ENCODE measurements at regions not wholly inside any gene's neighbourhood (a gene's known extent, or its start where the extent isn't known, plus 50 kb on each side); places are given as distances from the start of the nearest gene placed in this dataset.

- ChIA-PET CTCF (no interaction called here), POLR2A (no interaction called here)
- Mint-ChIP-seq H3K9me3 (peaks cover 3% of the 10 kb centered on the region), H3K36me3 (ENCODE audit: low read depth) (no peaks in the 10 kb centered on the region), H3K27me3 (no peaks in the 10 kb centered on the region), H3K4me3 (no peak overlapping the region), H3K27ac (no peak overlapping the region), H3K4me1 (no peaks in the 10 kb centered on the region)
- DNase-seq, result no peak
Observed at GRCh38 chr15:26358708-26359107, 414.2 kb downstream of the GABRB3 start.

- no peak overlapping the region for H3K27ac Mint-ChIP-seq
- peaks cover 4% of the 10 kb centered on the region for H3K9me3 Mint-ChIP-seq
- H3K36me3 Mint-ChIP-seq (ENCODE audit: low read depth), result no peaks in the 10 kb centered on the region
- H3K27me3 Mint-ChIP-seq, result no peaks in the 10 kb centered on the region
- ChIA-PET POLR2A (no interaction called here), CTCF (no interaction called here)
- no peaks in the 10 kb centered on the region for H3K4me1 Mint-ChIP-seq
- no peak for DNase-seq
- no peak overlapping the region for H3K4me3 Mint-ChIP-seq
Observed at GRCh38 chr15:26357653-26358052, 415.2 kb downstream of the GABRB3 start.

DNA sequence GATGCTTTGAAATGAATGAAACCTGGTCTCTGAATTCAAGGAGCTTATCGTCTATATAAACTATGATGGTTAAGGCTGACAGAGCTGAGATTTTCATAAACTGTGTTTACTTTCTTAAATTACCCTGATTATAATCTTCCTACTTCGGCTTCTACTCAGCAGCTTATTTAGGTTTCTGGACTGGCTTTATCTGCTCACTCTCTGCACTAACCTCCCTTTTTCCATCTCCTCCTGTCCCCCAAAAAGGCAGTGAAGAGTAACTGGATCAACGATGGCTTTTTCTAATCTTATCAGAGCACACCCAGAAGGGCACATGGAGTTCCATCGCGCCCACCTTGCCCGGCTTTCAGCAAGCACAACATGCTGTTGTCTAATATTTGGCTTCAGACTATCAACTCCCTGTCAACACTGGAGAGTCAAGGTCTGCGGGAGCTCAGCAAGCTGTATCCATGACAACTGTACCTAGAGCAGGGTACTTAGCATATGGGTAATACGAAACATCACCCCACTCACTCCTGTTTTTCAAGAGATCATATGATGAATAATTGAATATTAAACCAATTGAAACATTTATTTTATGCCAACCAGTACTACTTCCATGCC lies 417.3 kb downstream of the GABRB3 start:
- CTCF ChIA-PET, result no interaction called here
- no peak for DNase-seq
- H3K9me3 Mint-ChIP-seq, result peaks cover 4% of the 10 kb centered on the region
- H3K27me3 Mint-ChIP-seq, result no peaks in the 10 kb centered on the region
- H3K4me3 Mint-ChIP-seq, result no peak overlapping the region
- no peaks in the 10 kb centered on the region for H3K36me3 Mint-ChIP-seq (ENCODE audit: low read depth)
- POLR2A ChIA-PET, result no interaction called here
- no peak overlapping the region for H3K27ac Mint-ChIP-seq
- no peaks in the 10 kb centered on the region for H3K4me1 Mint-ChIP-seq

DNA sequence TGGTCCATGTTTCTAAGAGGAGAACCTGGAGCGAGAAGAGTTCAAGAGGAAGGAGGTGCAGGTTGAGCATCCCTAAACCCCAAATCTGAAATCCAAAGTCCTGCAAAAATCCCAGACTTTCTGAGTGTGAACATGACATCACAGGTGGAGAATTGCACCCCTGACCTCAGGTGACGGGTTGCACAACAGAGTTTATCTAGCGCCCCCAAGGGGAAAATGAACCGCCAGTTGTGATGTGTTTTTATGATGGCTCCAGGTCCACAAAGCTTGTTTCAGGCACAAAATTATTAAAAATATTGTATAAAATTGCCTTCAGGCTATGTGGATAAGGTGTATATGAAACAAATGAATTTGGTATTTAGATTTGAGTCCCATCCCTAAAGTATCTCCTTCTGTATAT lies 420.0 kb downstream of the GABRB3 start:
- Mint-ChIP-seq H3K36me3 (ENCODE audit: low read depth) (no peaks in the 10 kb centered on the region), H3K9me3 (peaks cover 5% of the 10 kb centered on the region), H3K4me1 (no peaks in the 10 kb centered on the region), H3K27ac (no peak overlapping the region), H3K27me3 (no peaks in the 10 kb centered on the region), H3K4me3 (no peak overlapping the region)
- DNase-seq, result no peak
- POLR2A ChIA-PET, result no interaction called here
- CTCF ChIA-PET, result no interaction called here

DNA sequence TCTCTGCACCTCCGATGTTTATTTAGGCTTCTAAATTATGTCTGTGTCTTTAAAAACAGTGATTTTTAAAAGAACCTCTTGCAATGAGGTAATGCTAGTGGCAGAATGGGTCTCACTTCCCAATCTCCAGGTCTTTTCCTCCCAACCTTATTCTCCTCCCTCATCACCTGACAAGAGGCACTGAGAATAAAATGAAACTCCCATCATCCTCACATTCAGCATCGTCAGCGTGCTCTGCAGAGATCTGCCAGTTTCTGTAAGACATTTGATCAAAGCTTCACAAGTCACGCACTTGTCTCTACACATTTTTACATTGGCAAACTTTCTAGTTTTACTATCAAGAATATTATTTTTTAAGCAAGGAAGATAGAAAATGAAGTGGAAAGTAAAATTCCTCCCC lies 420.5 kb downstream of the GABRB3 start:
- no peak overlapping the region for H3K27ac Mint-ChIP-seq
- POLR2A ChIA-PET, result no interaction called here
- H3K4me3 Mint-ChIP-seq, result no peak overlapping the region
- DNase-seq, result no peak
- H3K36me3 Mint-ChIP-seq (ENCODE audit: low read depth), result no peaks in the 10 kb centered on the region
- H3K27me3 Mint-ChIP-seq, result no peaks in the 10 kb centered on the region
- H3K4me1 Mint-ChIP-seq, result no peaks in the 10 kb centered on the region
- peaks cover 9% of the 10 kb centered on the region for H3K9me3 Mint-ChIP-seq
- CTCF ChIA-PET, result no interaction called here

GRCh38 chr15:26325495-26325894 lies 447.4 kb downstream of the GABRB3 start:
- POLR2A ChIA-PET, result no interaction called here
- Mint-ChIP-seq H3K4me3 (no peak overlapping the region), H3K27ac (no peak overlapping the region), H3K4me1 (no peaks in the 10 kb centered on the region), H3K9me3 (peaks cover 4% of the 10 kb centered on the region), H3K36me3 (ENCODE audit: low read depth) (no peaks in the 10 kb centered on the region), H3K27me3 (no peaks in the 10 kb centered on the region)
- CTCF ChIA-PET, result no interaction called here
- DNase-seq, result no peak

DNA sequence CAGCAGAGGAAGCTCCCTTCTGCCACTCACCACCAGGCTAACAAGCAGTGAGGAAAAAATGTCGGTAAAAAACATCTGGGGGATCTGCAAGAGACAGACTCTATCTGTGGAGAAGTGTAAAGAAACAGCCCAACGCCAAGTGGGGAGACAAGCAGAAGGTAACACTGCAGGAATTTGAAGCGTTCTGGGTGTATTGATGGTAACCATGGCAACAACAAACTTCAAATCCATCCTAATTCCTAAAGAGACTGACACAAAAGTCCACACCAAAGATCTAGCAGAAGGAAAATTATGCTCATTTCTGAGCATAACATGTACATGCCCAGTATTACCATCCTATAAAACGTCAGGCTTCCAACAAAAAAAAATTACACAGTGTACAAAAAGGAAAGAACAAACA lies 449.3 kb downstream of the GABRB3 start:
- Mint-ChIP-seq H3K36me3 (ENCODE audit: low read depth) (no peaks in the 10 kb centered on the region), H3K4me3 (no peak overlapping the region), H3K4me1 (no peaks in the 10 kb centered on the region), H3K27me3 (no peaks in the 10 kb centered on the region), H3K27ac (no peak overlapping the region), H3K9me3 (peaks cover 2% of the 10 kb centered on the region)
- DNase-seq, result no peak
- CTCF ChIA-PET, result no interaction called here
- POLR2A ChIA-PET, result no interaction called here

DNA sequence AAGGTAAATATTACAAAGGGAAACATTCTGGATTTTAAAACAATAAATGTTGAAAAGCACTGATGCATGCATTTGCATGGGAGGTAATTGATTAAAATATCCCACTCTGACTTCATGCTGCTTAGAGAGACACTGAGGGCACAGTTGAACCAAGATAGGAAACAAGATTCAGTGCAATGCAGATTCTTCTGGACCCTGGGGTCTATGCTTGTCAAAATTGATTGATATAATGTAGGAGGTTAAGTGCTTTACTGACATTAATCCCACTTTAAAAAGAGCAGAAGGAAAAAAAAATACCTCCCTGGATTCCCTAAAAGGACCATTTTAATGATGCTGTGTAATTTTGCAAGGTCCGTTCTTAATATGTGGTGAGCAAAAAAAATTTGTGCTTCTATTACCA lies 454.2 kb downstream of the GABRB3 start:
- DNase-seq, result no peak
- Mint-ChIP-seq H3K27me3 (no peaks in the 10 kb centered on the region), H3K9me3 (no peaks in the 10 kb centered on the region), H3K27ac (no peak overlapping the region), H3K4me3 (no peak overlapping the region), H3K36me3 (ENCODE audit: low read depth) (no peaks in the 10 kb centered on the region), H3K4me1 (no peaks in the 10 kb centered on the region)
- ChIA-PET CTCF (no interaction called here), POLR2A (no interaction called here)

- Mint-ChIP-seq H3K9me3 (peaks cover 1% of the 10 kb centered on the region), H3K27me3 (no peaks in the 10 kb centered on the region), H3K4me1 (no peaks in the 10 kb centered on the region), H3K4me3 (no peak overlapping the region), H3K27ac (no peak overlapping the region), H3K36me3 (ENCODE audit: low read depth) (no peaks in the 10 kb centered on the region)
- ChIA-PET CTCF (no interaction called here), POLR2A (no interaction called here)
- DNase-seq, result no peak
Observed at GRCh38 chr15:26314577-26314976, 451.4 kb upstream of the ATP10A start.

GRCh38 chr15:26311710-26312236 lies 448.6 kb upstream of the ATP10A start:
- H3K4me3 Mint-ChIP-seq, result no peak overlapping the region
- H3K4me1 Mint-ChIP-seq, result no peaks in the 10 kb centered on the region
- ChIA-PET CTCF (no interaction called here), POLR2A (no interaction called here)
- DNase-seq, result no peak
- H3K27ac Mint-ChIP-seq, result no peak overlapping the region
- H3K27me3 Mint-ChIP-seq, result no peaks in the 10 kb centered on the region
- H3K9me3 Mint-ChIP-seq, result peaks cover 10% of the 10 kb centered on the region
- no peaks in the 10 kb centered on the region for H3K36me3 Mint-ChIP-seq (ENCODE audit: low read depth)

GRCh38 chr15:26298659-26299170 lies 435.6 kb upstream of the ATP10A start:
- no peak for DNase-seq
- ChIA-PET CTCF (no interaction called here), POLR2A (no interaction called here)
- H3K27me3 Mint-ChIP-seq, result no peaks in the 10 kb centered on the region
- no peak overlapping the region for H3K27ac Mint-ChIP-seq
- H3K4me3 Mint-ChIP-seq, result no peak overlapping the region
- H3K9me3 Mint-ChIP-seq, result peaks cover 5% of the 10 kb centered on the region
- H3K4me1 Mint-ChIP-seq, result no peaks in the 10 kb centered on the region
- H3K36me3 Mint-ChIP-seq (ENCODE audit: low read depth), result no peaks in the 10 kb centered on the region

- no peak overlapping the region for H3K27ac Mint-ChIP-seq
- DNase-seq, result no peak
- H3K4me3 Mint-ChIP-seq, result no peak overlapping the region
- no peaks in the 10 kb centered on the region for H3K36me3 Mint-ChIP-seq (ENCODE audit: low read depth)
- CTCF ChIA-PET, result no interaction called here
- POLR2A ChIA-PET, result no interaction called here
- peaks cover 5% of the 10 kb centered on the region for H3K9me3 Mint-ChIP-seq
- H3K27me3 Mint-ChIP-seq, result no peaks in the 10 kb centered on the region
- no peaks in the 10 kb centered on the region for H3K4me1 Mint-ChIP-seq
Observed at GRCh38 chr15:26298010-26298658, 435.0 kb upstream of the ATP10A start.

DNA sequence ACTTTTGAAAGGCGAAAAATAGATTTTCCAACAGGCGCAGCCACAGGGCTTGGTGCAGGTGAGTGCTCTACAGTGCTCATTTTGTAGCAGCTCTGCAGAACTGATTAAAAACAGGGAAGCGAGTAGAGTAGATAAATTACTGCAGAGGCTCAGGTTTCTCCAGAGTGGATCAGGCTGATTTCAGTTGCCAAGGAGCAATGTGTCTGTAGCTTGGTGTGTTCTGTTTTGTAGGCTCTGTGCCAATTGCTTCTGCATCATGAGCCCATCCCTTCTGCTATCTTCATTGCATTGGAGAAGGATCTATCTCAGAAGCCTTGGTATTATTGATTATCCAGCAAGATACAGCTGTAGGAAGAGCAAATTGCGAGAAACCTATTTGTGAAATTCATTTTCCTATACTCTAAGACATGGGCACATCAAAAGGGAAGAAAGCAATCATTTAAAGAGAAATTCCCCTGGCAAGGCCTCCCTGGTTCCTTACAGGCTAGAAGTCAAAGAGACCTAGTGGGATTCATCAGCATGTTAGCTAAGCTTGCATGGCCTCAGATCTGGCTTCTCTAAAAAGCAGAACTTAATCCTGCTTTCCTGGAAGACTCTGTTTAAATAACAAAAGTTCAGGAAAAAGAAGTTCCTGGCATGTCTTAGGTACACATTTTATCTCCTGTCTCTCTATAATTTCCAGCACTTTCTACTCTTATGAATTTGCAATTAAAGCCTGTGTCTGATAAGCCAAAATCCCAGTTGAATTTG lies 432.4 kb upstream of the ATP10A start:
- no peak for DNase-seq
- Mint-ChIP-seq H3K27ac (no peak overlapping the region), H3K9me3 (peaks cover 5% of the 10 kb centered on the region), H3K4me3 (no peak overlapping the region), H3K27me3 (no peaks in the 10 kb centered on the region), H3K36me3 (ENCODE audit: low read depth) (no peaks in the 10 kb centered on the region), H3K4me1 (no peaks in the 10 kb centered on the region)
- ChIA-PET POLR2A (no interaction called here), CTCF (no interaction called here)

All from activated CD4-positive, alpha-beta memory T cell treated with anti-CD3 and anti-CD28 coated beads, Interleukin-2, amount 10 ng/mL, durations not matched to agents 7 days and 5 days (primary cell).